ENCODE measurements at regions not wholly inside any gene's neighbourhood (a gene's known extent, or its start where the extent isn't known, plus 50 kb on each side); places are given as distances from the start of the nearest gene placed in this dataset.
"Not testable (repeated sequence)": the region's sequence is repeated elsewhere in the genome, so short reads cannot be mapped to it uniquely, and the experiment has no call there.

DNA sequence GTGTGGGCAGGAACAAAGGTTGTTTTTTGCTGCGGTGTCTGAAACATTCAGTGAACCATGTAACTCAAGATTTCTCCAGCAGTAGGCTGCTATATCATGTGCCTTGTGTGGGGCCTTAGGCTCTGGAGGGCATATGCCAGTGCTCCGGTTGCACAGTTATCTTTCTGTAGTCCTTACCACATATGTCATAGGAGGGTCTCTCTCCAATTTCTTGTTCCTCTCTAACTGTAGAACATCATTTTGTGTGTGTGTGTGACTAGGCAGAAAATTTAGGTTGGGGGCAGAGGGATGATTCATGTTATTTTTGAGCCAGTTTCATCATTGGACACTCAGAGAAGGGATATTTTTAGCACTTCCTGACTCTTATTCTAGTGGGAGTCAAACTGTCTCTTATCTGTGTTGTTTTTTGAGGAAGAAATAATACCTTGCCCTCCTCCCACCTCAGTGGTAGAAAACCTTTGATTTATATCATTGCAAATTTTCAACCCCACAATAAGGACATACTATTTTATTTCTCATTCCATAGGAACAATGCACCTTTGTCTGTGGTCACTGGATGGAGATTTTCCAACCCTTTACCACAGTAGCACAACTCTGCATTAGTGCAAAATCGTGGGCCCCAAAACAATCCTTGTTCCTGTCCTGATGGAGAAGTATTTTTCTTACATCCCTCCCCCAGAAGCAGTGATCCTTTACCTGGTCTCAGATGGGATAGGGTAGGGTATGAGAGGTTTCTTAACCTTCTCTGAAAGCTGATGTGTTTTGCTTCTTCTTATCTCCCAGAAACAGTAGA is 113.9 kb downstream of the CCDC74A start:
- DNase-seq (ENCODE audit: low read depth, low spot score) (no peak), FAIRE-seq (no peak)
- Histone ChIP-seq H3K4me1 (ENCODE audit: control insufficient read depth, extremely low read depth, insufficient read depth, low read length) (no peaks in the 10 kb centered on the region), H3K27ac (ENCODE audit: control insufficient read depth, insufficient read depth, low read length) (no peak overlapping the region), H3K36me3 (ENCODE audit: control insufficient read depth in 2 of 2, extremely low read depth in 1 of 2, insufficient read depth in 2 of 2, low read length in 2 of 2) (no peaks in the 10 kb centered on the region), H3K9me1 (ENCODE audit: control insufficient read depth, extremely low read depth, insufficient read depth, low read length) (no peaks in the 10 kb centered on the region), H2AFZ (ENCODE audit: control insufficient read depth, low read length) (no peak overlapping the region), H4K20me1 (ENCODE audit: control insufficient read depth, extremely low read depth, insufficient read depth, low read length) (no peaks in the 10 kb centered on the region), H3K4me2 (ENCODE audit: control insufficient read depth, extremely low read depth, insufficient read depth, low read depth, low read length) (no peak overlapping the region), H3K9me3 (ENCODE audit: control insufficient read depth, low read depth, low read length) (no peaks in the 10 kb centered on the region), H3K4me3 (ENCODE audit: control insufficient read depth in 2 of 3, extremely low read depth in 1 of 3, insufficient read depth in 2 of 3, low read depth in 1 of 3, low read length in 3 of 3) (no peak overlapping the region), H3K27me3 (ENCODE audit: control insufficient read depth, extremely low read depth, insufficient read depth, low read length) (peaks cover 3% of the 10 kb centered on the region), H3K9ac (ENCODE audit: control insufficient read depth, extremely low read depth, insufficient read depth, low read length) (no peak overlapping the region), H3K79me2 (ENCODE audit: control insufficient read depth, insufficient read depth, low read length) (no peaks in the 10 kb centered on the region)
- dilution Hi-C loops (cut with MboI; ENCODE audit: extremely low pct_ligation_motif_present, low sequenced_read_pairs): no loop called here
- TF ChIP-seq, protein P1, sequence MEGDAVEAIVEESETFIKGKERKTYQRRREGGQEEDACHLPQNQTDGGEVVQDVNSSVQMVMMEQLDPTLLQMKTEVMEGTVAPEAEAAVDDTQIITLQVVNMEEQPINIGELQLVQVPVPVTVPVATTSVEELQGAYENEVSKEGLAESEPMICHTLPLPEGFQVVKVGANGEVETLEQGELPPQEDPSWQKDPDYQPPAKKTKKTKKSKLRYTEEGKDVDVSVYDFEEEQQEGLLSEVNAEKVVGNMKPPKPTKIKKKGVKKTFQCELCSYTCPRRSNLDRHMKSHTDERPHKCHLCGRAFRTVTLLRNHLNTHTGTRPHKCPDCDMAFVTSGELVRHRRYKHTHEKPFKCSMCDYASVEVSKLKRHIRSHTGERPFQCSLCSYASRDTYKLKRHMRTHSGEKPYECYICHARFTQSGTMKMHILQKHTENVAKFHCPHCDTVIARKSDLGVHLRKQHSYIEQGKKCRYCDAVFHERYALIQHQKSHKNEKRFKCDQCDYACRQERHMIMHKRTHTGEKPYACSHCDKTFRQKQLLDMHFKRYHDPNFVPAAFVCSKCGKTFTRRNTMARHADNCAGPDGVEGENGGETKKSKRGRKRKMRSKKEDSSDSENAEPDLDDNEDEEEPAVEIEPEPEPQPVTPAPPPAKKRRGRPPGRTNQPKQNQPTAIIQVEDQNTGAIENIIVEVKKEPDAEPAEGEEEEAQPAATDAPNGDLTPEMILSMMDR (optimal IDR thresholded peaks at IDR 0.05 in 1 of 3, IDR thresholded peaks at IDR 0.05 in 1 of 3, conservative IDR thresholded peaks at IDR 0.05 in 1 of 3; ENCODE audit: extremely low read depth in 1 of 3, insufficient read depth in 2 of 3, low read length in 3 of 3): no peak
- TF ChIP-seq EZH2 (IDR thresholded peaks at IDR 0.05; ENCODE audit: low read length): no peak

DNA sequence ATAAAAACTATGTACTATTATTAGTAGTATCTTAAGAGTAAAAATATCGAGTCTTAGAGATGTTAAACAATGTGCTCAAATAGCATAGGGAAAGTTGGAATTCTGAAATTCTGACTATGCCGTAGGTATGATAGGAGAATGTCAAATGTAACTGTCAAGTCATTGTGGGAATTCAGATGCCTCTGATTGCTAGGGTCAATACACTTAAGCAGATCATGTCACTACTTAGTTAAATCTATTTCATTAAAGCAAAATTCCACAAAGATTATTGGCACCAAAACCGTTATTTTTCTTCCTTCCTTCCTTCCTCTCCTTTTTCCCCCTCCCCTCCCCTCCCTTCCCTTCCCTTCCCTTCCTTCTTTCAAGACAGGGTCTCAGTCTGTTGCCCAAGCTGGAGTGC is 115.5 kb downstream of the CCDC74A start:
- H3K4me3 ChIP-seq (ENCODE audit: control insufficient read depth in 2 of 3, extremely low read depth in 1 of 3, insufficient read depth in 2 of 3, low read depth in 1 of 3, low read length in 3 of 3); H4K20me1 ChIP-seq (ENCODE audit: control insufficient read depth, extremely low read depth, insufficient read depth, low read length); H2AFZ ChIP-seq (ENCODE audit: control insufficient read depth, low read length); H3K4me1 ChIP-seq (ENCODE audit: control insufficient read depth, extremely low read depth, insufficient read depth, low read length); H3K9me1 ChIP-seq (ENCODE audit: control insufficient read depth, extremely low read depth, insufficient read depth, low read length); H3K9ac ChIP-seq (ENCODE audit: control insufficient read depth, extremely low read depth, insufficient read depth, low read length); H3K36me3 ChIP-seq (ENCODE audit: control insufficient read depth in 2 of 2, extremely low read depth in 1 of 2, insufficient read depth in 2 of 2, low read length in 2 of 2); H3K4me2 ChIP-seq (ENCODE audit: control insufficient read depth, extremely low read depth, insufficient read depth, low read depth, low read length); DNase-seq (ENCODE audit: low read depth, low spot score); FAIRE-seq; H3K9me3 ChIP-seq (ENCODE audit: control insufficient read depth, low read depth, low read length); H3K79me2 ChIP-seq (ENCODE audit: control insufficient read depth, insufficient read depth, low read length); H3K27ac ChIP-seq (ENCODE audit: control insufficient read depth, insufficient read depth, low read length); dilution Hi-C loops (cut with MboI; ENCODE audit: extremely low pct_ligation_motif_present, low sequenced_read_pairs): not testable (repeated sequence)
- peaks cover 12% of the 10 kb centered on the region for H3K27me3 ChIP-seq (ENCODE audit: control insufficient read depth, extremely low read depth, insufficient read depth, low read length)
